DND-41 (cell line): ENCODE measurements at regions not wholly inside any gene's neighbourhood (a gene's known extent, or its start where the extent isn't known, plus 50 kb on each side); places are given as distances from the start of the nearest gene placed in this dataset.

Experiments
- ATAC-seq: fragments of 200-7000 bp; cut with Tn5 transposase; 3 replicates; pipeline ENCODE4 v1.9.1; 2021; ENCODE audit warnings: low read depth; ENCODE audit not compliant: insufficient read depth
- DNase-seq: peaks from one replicate; pipeline ENCODE4 v3.0.0-alpha.2; 2020
- H2AFZ ChIP-seq: 2 replicates; pipeline ENCODE4 v1.6.0; 2012; ENCODE audit warnings: low read depth, low read length
- H3K27ac ChIP-seq: 2 replicates; pipeline ENCODE4 v1.5.1; 2012; ENCODE audit warnings: low read length, inconsistent platforms
- H3K27me3 ChIP-seq: fragments of 200-600 bp; sonication (generic); 2 replicates; pipeline ENCODE4 v1.6.0; 2012; ENCODE audit warnings: low read length, mild to moderate bottlenecking, inconsistent platforms; ENCODE audit not compliant: insufficient read depth, poor library complexity
- H3K36me3 ChIP-seq: 2 replicates; pipeline ENCODE4 v1.5.1; 2012; ENCODE audit warnings: low read length, inconsistent platforms; ENCODE audit not compliant: insufficient read depth
- H3K4me1 ChIP-seq: 2 replicates; pipeline ENCODE4 v1.5.1; 2012; ENCODE audit warnings: mild to moderate bottlenecking, low read length; ENCODE audit not compliant: insufficient read depth
- H3K4me2 ChIP-seq: 2 replicates; pipeline ENCODE4 v1.6.0; 2012; ENCODE audit warnings: mild to moderate bottlenecking, moderate library complexity, low read length, inconsistent platforms; ENCODE audit not compliant: insufficient read depth
- H3K4me3 ChIP-seq, 2 experiments: fragments of 200-600 bp in 1 of 2; shearing (Covaris generic) in 1 of 2; 2 replicates each; pipeline ENCODE4 v1.5.1; 2012 to 2016; ENCODE audit warnings: inconsistent platforms in 2 of 2, low read length in 2 of 2, mild to moderate bottlenecking in 2 of 2, low read depth in 1 of 2, moderate library complexity in 1 of 2
- H3K79me2 ChIP-seq: 2 replicates; pipeline ENCODE4 v1.6.0; 2012; ENCODE audit warnings: low read length, inconsistent platforms; ENCODE audit not compliant: insufficient read depth
- H3K9ac ChIP-seq: 2 replicates; pipeline ENCODE4 v1.6.0; 2012; ENCODE audit warnings: low read depth, mild to moderate bottlenecking, inconsistent platforms, low read length, moderate library complexity
- H3K9me3 ChIP-seq: 2 replicates; pipeline ENCODE4 v1.5.1; 2012; ENCODE audit warnings: low read length, moderate library complexity, mild to moderate bottlenecking, inconsistent platforms; ENCODE audit not compliant: insufficient read depth, severe bottlenecking
- H4K20me1 ChIP-seq: 2 replicates; pipeline ENCODE4 v1.6.0; 2012; ENCODE audit warnings: low read length; ENCODE audit not compliant: insufficient read depth
- EZH2 ChIP-seq: IDR thresholded peaks from 3 replicates; pipeline ENCODE4 v1.6.1; 2012; ENCODE audit warnings: borderline replicate concordance, low read depth, mild to moderate bottlenecking, moderate library complexity, low read length, inconsistent platforms; ENCODE audit not compliant: severe bottlenecking
- TF ChIP-seq, protein P1 (sequence below): IDR thresholded peaks from 2 replicates; pipeline ENCODE4 v1.5.1; 2012; ENCODE audit warnings: borderline replicate concordance, low read length, moderate library complexity, mild to moderate bottlenecking; ENCODE audit not compliant: poor library complexity, severe bottlenecking; ENCODE audit errors: extremely low read depth

DNA sequence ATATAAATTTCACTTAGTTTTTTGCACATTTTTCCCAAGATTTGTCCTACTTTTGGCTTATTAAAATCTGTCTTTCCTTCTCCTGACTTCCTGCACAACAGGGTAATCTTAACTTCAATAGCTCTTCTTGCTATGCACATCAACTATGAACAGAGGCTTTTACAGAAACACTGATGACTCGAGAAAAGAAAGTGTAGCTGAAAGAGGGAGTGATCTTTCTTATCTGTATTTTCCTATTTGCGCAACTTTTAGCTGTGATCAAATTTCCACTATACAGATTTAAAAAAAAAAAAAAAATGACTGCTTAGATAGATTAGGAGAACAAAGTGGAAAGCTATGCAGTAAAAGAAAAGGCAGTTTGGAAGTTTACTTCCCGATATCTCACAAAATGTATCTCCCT, 406.9 kb downstream of the LIG4 start:
- Histone ChIP-seq H3K4me1 (no peaks in the 10 kb centered on the region), H3K9me3 (no peaks in the 10 kb centered on the region), H3K4me2 (no peak overlapping the region), H3K27me3 (no peaks in the 10 kb centered on the region), H4K20me1 (no peaks in the 10 kb centered on the region), H3K79me2 (no peaks in the 10 kb centered on the region), H3K9ac (no peak overlapping the region), H3K36me3 (no peaks in the 10 kb centered on the region), H3K4me3 (no peak overlapping the region), H2AFZ (no peak overlapping the region), H3K27ac (no peak overlapping the region)
- no peak for DNase-seq
- TF ChIP-seq, protein P1, sequence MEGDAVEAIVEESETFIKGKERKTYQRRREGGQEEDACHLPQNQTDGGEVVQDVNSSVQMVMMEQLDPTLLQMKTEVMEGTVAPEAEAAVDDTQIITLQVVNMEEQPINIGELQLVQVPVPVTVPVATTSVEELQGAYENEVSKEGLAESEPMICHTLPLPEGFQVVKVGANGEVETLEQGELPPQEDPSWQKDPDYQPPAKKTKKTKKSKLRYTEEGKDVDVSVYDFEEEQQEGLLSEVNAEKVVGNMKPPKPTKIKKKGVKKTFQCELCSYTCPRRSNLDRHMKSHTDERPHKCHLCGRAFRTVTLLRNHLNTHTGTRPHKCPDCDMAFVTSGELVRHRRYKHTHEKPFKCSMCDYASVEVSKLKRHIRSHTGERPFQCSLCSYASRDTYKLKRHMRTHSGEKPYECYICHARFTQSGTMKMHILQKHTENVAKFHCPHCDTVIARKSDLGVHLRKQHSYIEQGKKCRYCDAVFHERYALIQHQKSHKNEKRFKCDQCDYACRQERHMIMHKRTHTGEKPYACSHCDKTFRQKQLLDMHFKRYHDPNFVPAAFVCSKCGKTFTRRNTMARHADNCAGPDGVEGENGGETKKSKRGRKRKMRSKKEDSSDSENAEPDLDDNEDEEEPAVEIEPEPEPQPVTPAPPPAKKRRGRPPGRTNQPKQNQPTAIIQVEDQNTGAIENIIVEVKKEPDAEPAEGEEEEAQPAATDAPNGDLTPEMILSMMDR = no peak
- no peak for TF ChIP-seq EZH2
- ATAC-seq = no peak

DNA sequence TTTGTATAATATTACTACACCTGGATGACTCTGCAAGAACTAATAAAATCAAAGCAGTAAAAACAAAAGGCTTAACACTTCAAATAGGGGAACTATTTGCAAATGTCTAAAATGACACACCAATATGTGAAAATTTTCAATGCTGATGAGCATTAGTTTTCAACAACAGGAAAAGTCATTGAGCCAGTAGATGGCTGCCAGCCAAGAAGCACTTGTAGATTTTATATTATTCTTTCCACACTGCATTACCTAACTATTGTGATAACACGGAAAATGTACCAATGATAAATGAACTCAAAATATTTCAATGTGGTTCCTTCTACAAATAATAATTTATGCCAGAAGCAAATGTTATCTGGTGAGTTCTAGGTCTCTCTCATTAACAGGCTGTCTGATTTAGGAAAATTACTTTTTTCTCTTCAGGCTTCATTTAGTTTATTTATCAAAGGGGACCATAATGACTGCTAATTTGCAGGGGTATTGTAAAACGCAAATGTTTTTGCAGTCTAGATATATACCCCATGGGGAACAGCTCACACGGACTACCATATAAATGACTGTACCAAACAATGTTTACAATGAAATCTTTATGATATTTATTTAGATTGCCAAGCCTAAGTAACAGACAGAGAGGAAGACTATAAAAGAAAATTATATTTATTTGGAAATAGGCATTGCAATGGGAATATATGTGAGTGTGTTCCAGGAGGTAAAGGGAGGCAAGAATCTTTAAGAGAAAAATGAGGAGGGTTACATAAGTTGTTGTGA, 407.8 kb downstream of the LIG4 start:
- Histone ChIP-seq H3K79me2 (no peaks in the 10 kb centered on the region), H3K4me3 (no peak overlapping the region), H3K4me1 (no peaks in the 10 kb centered on the region), H3K9ac (no peak overlapping the region), H3K27ac (no peak overlapping the region), H2AFZ (no peak overlapping the region), H3K27me3 (no peaks in the 10 kb centered on the region), H3K36me3 (no peaks in the 10 kb centered on the region), H3K4me2 (no peak overlapping the region), H3K9me3 (no peaks in the 10 kb centered on the region), H4K20me1 (no peaks in the 10 kb centered on the region)
- TF ChIP-seq, protein P1 = no peak
- no peak for TF ChIP-seq EZH2
- DNase-seq (no peak), ATAC-seq (no peak)

DNA sequence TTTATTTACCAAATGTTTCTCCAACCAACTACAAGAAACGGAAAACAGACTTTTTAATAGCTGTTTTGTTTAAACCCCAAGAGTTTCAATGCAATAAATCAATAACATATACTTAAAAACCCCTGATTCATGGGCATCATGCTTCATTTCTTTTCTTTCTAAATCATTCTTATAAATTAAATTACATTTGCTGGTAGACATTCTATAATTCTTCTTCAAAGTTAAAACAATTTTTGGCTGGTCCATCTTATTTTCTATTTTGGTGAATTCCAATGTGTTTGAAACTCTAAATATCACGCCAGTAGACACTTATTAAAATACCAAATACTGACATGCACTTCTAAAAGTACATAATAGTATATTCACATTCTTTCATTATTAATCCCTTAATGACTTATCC, 408.6 kb downstream of the LIG4 start:
- Histone ChIP-seq H3K9me3 (no peaks in the 10 kb centered on the region), H3K79me2 (no peaks in the 10 kb centered on the region), H3K36me3 (no peaks in the 10 kb centered on the region), H2AFZ (no peak overlapping the region), H3K9ac (no peak overlapping the region), H4K20me1 (no peaks in the 10 kb centered on the region), H3K4me3 (no peak overlapping the region), H3K4me1 (no peaks in the 10 kb centered on the region), H3K27ac (no peak overlapping the region), H3K27me3 (no peaks in the 10 kb centered on the region), H3K4me2 (no peak overlapping the region)
- TF ChIP-seq EZH2 = no peak
- TF ChIP-seq, protein P1 = no peak
- ATAC-seq (no peak), DNase-seq (no peak)
